Gastroesophageal sphincter (tissue), 4 donors: ENCODE measurements at regions not wholly inside any gene's neighbourhood (a gene's known extent, or its start where the extent isn't known, plus 50 kb on each side); places are given as distances from the start of the nearest gene placed in this dataset.

Source experiments
- ATAC-seq: fragments of 150-250 bp; one replicate; pipeline ENCODE4 v1.9.1; 2016; ENCODE audit warnings: mild to moderate bottlenecking, moderate library complexity
- H3K27ac ChIP-seq, 4 donors: fragments of 200-600 bp; sonication (generic) in 3 of 4; 1 replicate in 3 of 4; 2 replicates in 1 of 4; pipeline ENCODE4 v1.5.1; 2016 to 2019
- H3K27me3 ChIP-seq: fragments of 200-600 bp; sonication (generic); one replicate; pipeline ENCODE4 v1.5.1; 2019
- H3K36me3 ChIP-seq, 2 donors: fragments of 200-600 bp; sonication (generic); one replicate each; pipeline ENCODE4 v1.5.1; 2019; ENCODE audit warnings: control low read depth in 1 of 2
- H3K4me1 ChIP-seq, 3 donors: fragments of 200-600 bp; sonication (generic); 1 replicate in 2 of 3; 2 replicates in 1 of 3; pipeline ENCODE4 v1.5.1; 2016 to 2019; ENCODE audit warnings: control low read depth in 2 of 3
- H3K4me3 ChIP-seq, 2 donors: fragments of 200-600 bp; sonication (generic); one replicate each; pipeline ENCODE4 v1.5.1; 2019; ENCODE audit warnings: mild to moderate bottlenecking in 1 of 2, moderate library complexity in 1 of 2
- H3K9me3 ChIP-seq, 3 donors: fragments of 200-600 bp; sonication (generic); one replicate each; pipeline ENCODE4 v1.5.1; 2017 to 2019; ENCODE audit warnings: control low read depth in 2 of 3
- CTCF ChIP-seq, 4 experiments: fragments of 200-600 bp in 2 of 4; fragments of 450-650 bp in 2 of 4; sonication (generic) in 1 of 4; IDR thresholded peaks; one replicate each; pipeline ENCODE4 v1.5.1; 2017 to 2019; ENCODE audit warnings: antibody characterized with exemption in 4 of 4, mild to moderate bottlenecking in 2 of 4, moderate library complexity in 2 of 4
- EP300 ChIP-seq: sonication (generic); formaldehyde crosslinking; IDR thresholded peaks from one replicate; pipeline ENCODE4 v1.6.1; 2017; ENCODE audit warnings: antibody characterized with exemption, mild to moderate bottlenecking
- POLR2A ChIP-seq, 2 donors: fragments of 450-650 bp; IDR thresholded peaks; one replicate each; pipeline ENCODE4 v1.6.1; 2017; ENCODE audit warnings: antibody characterized with exemption in 2 of 2, mild to moderate bottlenecking in 2 of 2, moderate library complexity in 1 of 2
- POLR2AphosphoS5 ChIP-seq: sonication (generic); formaldehyde crosslinking; IDR thresholded peaks from one replicate; pipeline ENCODE4 v1.6.1; 2017; ENCODE audit warnings: antibody characterized with exemption
- WGBS, 2 donors: methylation state at CpG; one replicate each; pipeline ENCODE4 v1.1.5; 2018; ENCODE audit warnings: low coverage in 1 of 2; 5-methylcytosine and 5-hydroxymethylcytosine counted together

- peaks cover 0 to 11% (median 0%) of the 10 kb centered on the region in 3 donors for H3K9me3 ChIP-seq
- H3K27ac ChIP-seq, result no peak overlapping the region
- H3K4me1 ChIP-seq, result no peaks in the 10 kb centered on the region
- no peak for ATAC-seq
- peaks cover 96% of the 10 kb centered on the region for H3K27me3 ChIP-seq
- 31 to 35% methylated on average over 3 to 5 of the region's 5 CpGs for WGBS, 2 donors
- H3K36me3 ChIP-seq, result no peaks in the 10 kb centered on the region
- H3K4me3 ChIP-seq, result no peak overlapping the region
- no peak for TF ChIP-seq EP300
- no peak for TF ChIP-seq CTCF (IDR thresholded peaks at IDR 0.05)
- TF ChIP-seq POLR2A (IDR thresholded peaks at IDR 0.05), result no peak
- TF ChIP-seq POLR2AphosphoS5, result no peak
Measured at GRCh38 chr1:17933971-17934370, 173.6 kb upstream of the IGSF21 start.

- Histone ChIP-seq H3K27me3 (peaks cover 83% of the 10 kb centered on the region), H3K27ac (no peak overlapping the region), H3K4me1 (no peaks in the 10 kb centered on the region), H3K4me3 (no peak overlapping the region), H3K9me3 (peaks cover 0 to 11% (median 0%) of the 10 kb centered on the region in 3 donors), H3K36me3 (no peaks in the 10 kb centered on the region)
- ATAC-seq, result no peak
- WGBS, 2 donors, result 67 to 70% methylated on average over 5 to 6 of the region's 6 CpGs
- TF ChIP-seq POLR2A (IDR thresholded peaks at IDR 0.05), result no peak
- TF ChIP-seq POLR2AphosphoS5, result no peak
- no peak for TF ChIP-seq EP300
- TF ChIP-seq CTCF (IDR thresholded peaks at IDR 0.05), result no peak
Measured at GRCh38 chr1:17935230-17935629, 172.4 kb upstream of the IGSF21 start.

GRCh38 chr1:17941431-17942189, 166.0 kb upstream of the IGSF21 start:
- H3K4me3 ChIP-seq, result no peak overlapping the region
- no peak for TF ChIP-seq EP300
- no peak for TF ChIP-seq POLR2A (IDR thresholded peaks at IDR 0.05)
- no peak for TF ChIP-seq POLR2AphosphoS5
- no peak for TF ChIP-seq CTCF (IDR thresholded peaks at IDR 0.05)
- no peaks in the 10 kb centered on the region for H3K36me3 ChIP-seq
- H3K27ac ChIP-seq, result no peak overlapping the region
- no peaks in the 10 kb centered on the region for H3K4me1 ChIP-seq
- no peaks in the 10 kb centered on the region for H3K9me3 ChIP-seq
- ATAC-seq, result no peak
- peaks cover 42% of the 10 kb centered on the region for H3K27me3 ChIP-seq
- WGBS, 2 donors, result 39 to 65% methylated on average over 3 to 4 of the region's 6 CpGs

- ATAC-seq, result no peak
- 68 to 79% methylated on average over 2 of the region's 2 CpGs for WGBS, 2 donors
- H3K27ac ChIP-seq, result no peak overlapping the region
- no peak for TF ChIP-seq EP300
- no peak for TF ChIP-seq POLR2AphosphoS5
- no peak for TF ChIP-seq CTCF (IDR thresholded peaks at IDR 0.05)
- no peak for TF ChIP-seq POLR2A (IDR thresholded peaks at IDR 0.05)
- no peaks in the 10 kb centered on the region for H3K36me3 ChIP-seq
- no peaks in the 10 kb centered on the region for H3K9me3 ChIP-seq
- H3K4me1 ChIP-seq, result no peaks in the 10 kb centered on the region
- H3K27me3 ChIP-seq, result peaks cover 41% of the 10 kb centered on the region
- H3K4me3 ChIP-seq, result no peak overlapping the region
Measured at GRCh38 chr1:17943506-17943905, 164.1 kb upstream of the IGSF21 start.

GRCh38 chr1:17944646-17945045, 163.0 kb upstream of the IGSF21 start:
- peaks cover 51% of the 10 kb centered on the region for H3K27me3 ChIP-seq
- no peak overlapping the region for H3K4me3 ChIP-seq

More at GRCh38 chr1:17944646-17945045, 163.0 kb upstream of the IGSF21 start:
- no peaks in the 10 kb centered on the region for H3K4me1 ChIP-seq
- no peak for TF ChIP-seq EP300
- TF ChIP-seq POLR2AphosphoS5, result no peak
- TF ChIP-seq CTCF (IDR thresholded peaks at IDR 0.05), result no peak
- no peak for TF ChIP-seq POLR2A (IDR thresholded peaks at IDR 0.05)
- WGBS, 2 donors, result 55 to 78% methylated on average over 1 to 4 of the region's 4 CpGs
- no peak overlapping the region for H3K27ac ChIP-seq
- no peaks in the 10 kb centered on the region for H3K9me3 ChIP-seq
- H3K36me3 ChIP-seq, result no peaks in the 10 kb centered on the region
- ATAC-seq, result no peak
